ENCODE measurements at regions not wholly inside any gene's neighbourhood (a gene's known extent, or its start where the extent isn't known, plus 50 kb on each side); places are given as distances from the start of the nearest gene placed in this dataset.

GRCh38 chr14:53741479-53742232 is 215.0 kb downstream of the BMP4 start:
- TF ChIP-seq YY1 (IDR thresholded peaks at IDR 0.05; ENCODE audit: low read depth) (no peak), MAX (IDR thresholded peaks at IDR 0.05; ENCODE audit: low read depth) (no peak), ELF1 (IDR thresholded peaks at IDR 0.05) (no peak), RXRA (IDR thresholded peaks at IDR 0.05; ENCODE audit: borderline replicate concordance, low read depth) (no peak), MEF2A (IDR thresholded peaks at IDR 0.05; ENCODE audit: borderline replicate concordance, low read depth) (no peak), JUND (IDR thresholded peaks at IDR 0.05) (no peak), TCF12 (IDR thresholded peaks at IDR 0.05) (no peak), RAD21 (IDR thresholded peaks at IDR 0.05; ENCODE audit: low read length) (no peak), USF2 (IDR thresholded peaks at IDR 0.05; ENCODE audit: borderline replicate concordance, low read depth, low read length) (no peak), FOXM1 (IDR thresholded peaks at IDR 0.05; ENCODE audit: low read depth) (no peak), POLR2AphosphoS5 (IDR thresholded peaks at IDR 0.05; ENCODE audit: low read depth, low read length) (no peak), MXI1 (IDR thresholded peaks at IDR 0.05; ENCODE audit: low read depth, low read length) (no peak), TAF1 (IDR thresholded peaks at IDR 0.05; ENCODE audit: borderline replicate concordance, low read depth, low read length) (no peak)
- TF ChIP-seq, protein P1, sequence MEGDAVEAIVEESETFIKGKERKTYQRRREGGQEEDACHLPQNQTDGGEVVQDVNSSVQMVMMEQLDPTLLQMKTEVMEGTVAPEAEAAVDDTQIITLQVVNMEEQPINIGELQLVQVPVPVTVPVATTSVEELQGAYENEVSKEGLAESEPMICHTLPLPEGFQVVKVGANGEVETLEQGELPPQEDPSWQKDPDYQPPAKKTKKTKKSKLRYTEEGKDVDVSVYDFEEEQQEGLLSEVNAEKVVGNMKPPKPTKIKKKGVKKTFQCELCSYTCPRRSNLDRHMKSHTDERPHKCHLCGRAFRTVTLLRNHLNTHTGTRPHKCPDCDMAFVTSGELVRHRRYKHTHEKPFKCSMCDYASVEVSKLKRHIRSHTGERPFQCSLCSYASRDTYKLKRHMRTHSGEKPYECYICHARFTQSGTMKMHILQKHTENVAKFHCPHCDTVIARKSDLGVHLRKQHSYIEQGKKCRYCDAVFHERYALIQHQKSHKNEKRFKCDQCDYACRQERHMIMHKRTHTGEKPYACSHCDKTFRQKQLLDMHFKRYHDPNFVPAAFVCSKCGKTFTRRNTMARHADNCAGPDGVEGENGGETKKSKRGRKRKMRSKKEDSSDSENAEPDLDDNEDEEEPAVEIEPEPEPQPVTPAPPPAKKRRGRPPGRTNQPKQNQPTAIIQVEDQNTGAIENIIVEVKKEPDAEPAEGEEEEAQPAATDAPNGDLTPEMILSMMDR (IDR thresholded peaks at IDR 0.05): no peak
